Activated T-helper 1 cell treated with anti-CD3 and anti-CD28 coated beads, Interleukin-12 subunit alpha, Interleukin-12 subunit beta, Interleukin-2, Interleukin-4 antibody, amounts not matched to agents 30 ng/mL and 10 ng/mL and 1 ng/mL, durations not matched to agents 14 hours and 24 hours and 36 hours (primary cell): ENCODE measurements at regions not wholly inside any gene's neighbourhood (a gene's known extent, or its start where the extent isn't known, plus 50 kb on each side); places are given as distances from the start of the nearest gene placed in this dataset.

ENCODE experiments used
- DNase-seq: peaks from one replicate; pipeline ENCODE4 v3.0.0; 2021; ENCODE audit warnings: low spot score
- H3K27ac Mint-ChIP-seq: one replicate; pipeline ENCODE4 v1.8.0; 2021; ENCODE audit warnings: mild to moderate bottlenecking, mixed read lengths
- H3K27me3 Mint-ChIP-seq: one replicate; pipeline ENCODE4 v1.8.0; 2022; ENCODE audit warnings: mild to moderate bottlenecking, moderate library complexity, mixed read lengths; ENCODE audit not compliant: insufficient read depth
- H3K36me3 Mint-ChIP-seq: one replicate; pipeline ENCODE4 v1.8.0; 2021; ENCODE audit warnings: low read depth, mixed read lengths
- H3K4me1 Mint-ChIP-seq: one replicate; pipeline ENCODE4 v1.8.0; 2021; ENCODE audit warnings: low read depth, mixed read lengths
- H3K4me3 Mint-ChIP-seq: one replicate; pipeline ENCODE4 v1.8.0; 2021; ENCODE audit warnings: mild to moderate bottlenecking, moderate library complexity, mixed read lengths
- H3K9me3 Mint-ChIP-seq: one replicate; pipeline ENCODE4 v1.8.0; 2021; ENCODE audit warnings: mixed read lengths
- intact Hi-C: fragments of 100-400 bp; cut with micrococcal nuclease; formaldehyde crosslinking; loops from one replicate; pipeline ENCODE4 v1.15.1; 2024

DNA sequence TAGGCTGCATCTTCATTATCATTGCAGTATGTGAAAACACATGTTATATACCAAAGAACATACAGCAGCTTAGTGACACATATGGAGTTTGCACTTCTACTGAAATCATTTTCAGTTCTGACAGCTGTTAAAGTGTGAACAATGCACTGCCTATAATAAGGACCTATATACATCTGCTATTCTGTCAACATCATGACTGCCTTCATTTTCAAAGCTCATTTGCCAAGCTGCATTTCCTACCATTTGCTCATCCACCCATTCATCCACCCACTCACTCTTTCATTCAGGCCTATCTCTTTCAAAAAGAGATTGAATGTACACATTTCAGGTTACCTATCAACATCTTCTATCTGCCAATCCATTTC is 81.7 kb upstream of the STK17B start:
- no peak for DNase-seq
- H3K27me3 Mint-ChIP-seq, result no peaks in the 10 kb centered on the region
- peaks cover 8% of the 10 kb centered on the region for H3K9me3 Mint-ChIP-seq
- intact Hi-C loops, result loop anchor here (1.0 kb wide), 1 partner anchor 11 kb away; no protein-coding TSS in a partner anchor
- H3K4me3 Mint-ChIP-seq, result no peak overlapping the region
- H3K27ac Mint-ChIP-seq, result peak overlapping the region; percentile 88
- H3K4me1 Mint-ChIP-seq, result peaks cover 74% of the 10 kb centered on the region
- H3K36me3 Mint-ChIP-seq, result peaks cover 13% of the 10 kb centered on the region

DNA sequence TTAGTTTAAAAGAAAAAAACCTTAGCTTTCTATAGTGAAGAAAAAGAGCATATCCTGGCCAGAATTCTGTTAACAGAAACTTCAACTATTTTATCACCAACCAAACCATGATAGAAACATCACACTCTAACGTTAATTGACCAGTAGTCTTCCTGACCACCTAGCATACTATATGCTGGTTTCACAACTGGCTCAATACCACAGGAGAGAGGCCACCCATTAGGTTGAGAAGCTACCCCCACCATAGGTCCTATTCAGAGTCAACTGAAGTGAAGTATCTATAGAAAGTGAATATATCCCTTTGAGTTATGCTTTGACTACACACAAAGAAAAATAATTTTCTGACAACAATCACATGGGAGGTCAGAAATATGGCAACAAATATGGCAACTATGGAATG is 85.2 kb upstream of the STK17B start:
- H3K27me3 Mint-ChIP-seq, result no peaks in the 10 kb centered on the region
- intact Hi-C loops, result no loop called here
- H3K36me3 Mint-ChIP-seq, result peaks cover 8% of the 10 kb centered on the region
- H3K27ac Mint-ChIP-seq, result peak overlapping the region; percentile 9
- H3K4me1 Mint-ChIP-seq, result peaks cover 75% of the 10 kb centered on the region
- peak overlapping the region; percentile 17 for H3K4me3 Mint-ChIP-seq
- H3K9me3 Mint-ChIP-seq, result peaks cover 8% of the 10 kb centered on the region
- DNase-seq, result no peak

DNA sequence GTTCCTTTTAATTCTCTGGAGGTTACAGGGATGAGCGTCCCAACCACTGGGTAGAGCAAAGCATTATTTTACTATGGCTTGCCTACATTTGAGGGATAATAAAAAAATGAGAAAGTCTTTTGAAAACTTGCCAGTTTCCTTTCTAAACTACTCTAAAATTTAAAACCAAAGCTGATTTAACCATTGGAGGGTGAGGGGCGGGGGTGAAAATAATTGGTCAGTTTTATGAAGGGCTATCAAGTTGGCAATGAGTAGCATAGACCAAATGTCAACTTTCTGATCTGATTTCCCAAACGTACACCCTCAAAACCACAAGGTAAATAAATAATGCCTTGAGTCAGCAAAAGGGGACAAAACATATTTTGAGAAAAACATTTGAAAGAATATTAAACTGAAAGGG is 85.7 kb upstream of the STK17B start:
- peaks cover 8% of the 10 kb centered on the region for H3K9me3 Mint-ChIP-seq
- peak overlapping the region; percentile 17 for H3K4me3 Mint-ChIP-seq
- DNase-seq, result no peak
- intact Hi-C loops, result no loop called here
- H3K27ac Mint-ChIP-seq, result no peak overlapping the region
- H3K4me1 Mint-ChIP-seq, result peaks cover 72% of the 10 kb centered on the region
- no peaks in the 10 kb centered on the region for H3K27me3 Mint-ChIP-seq
- H3K36me3 Mint-ChIP-seq, result peaks cover 8% of the 10 kb centered on the region

DNA sequence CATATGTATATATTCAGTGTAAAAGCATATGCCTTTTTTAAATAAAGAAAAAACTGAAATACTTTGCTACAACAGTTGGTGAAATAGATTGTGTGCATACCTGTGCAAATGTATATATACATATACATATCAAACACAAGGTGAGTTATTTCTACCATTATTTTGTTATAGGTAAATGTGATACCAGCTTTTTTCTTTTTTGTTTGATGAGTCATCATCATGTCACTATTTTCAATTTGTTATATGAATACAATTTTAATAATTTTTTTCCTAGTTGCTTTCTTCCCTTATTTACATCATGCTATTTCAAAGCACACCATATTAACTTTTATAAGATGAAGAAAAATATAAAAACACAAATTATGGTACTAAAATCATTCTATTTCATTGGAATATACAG is 87.0 kb upstream of the STK17B start:
- intact Hi-C loops, result loop anchor here (1.0 kb wide), 1 partner anchor 9 kb away; no protein-coding TSS in a partner anchor
- H3K27ac Mint-ChIP-seq, result no peak overlapping the region
- H3K4me1 Mint-ChIP-seq, result peaks cover 72% of the 10 kb centered on the region
- H3K36me3 Mint-ChIP-seq, result peaks cover 6% of the 10 kb centered on the region
- no peak for DNase-seq
- no peak overlapping the region for H3K4me3 Mint-ChIP-seq
- peaks cover 8% of the 10 kb centered on the region for H3K9me3 Mint-ChIP-seq
- H3K27me3 Mint-ChIP-seq, result no peaks in the 10 kb centered on the region

DNA sequence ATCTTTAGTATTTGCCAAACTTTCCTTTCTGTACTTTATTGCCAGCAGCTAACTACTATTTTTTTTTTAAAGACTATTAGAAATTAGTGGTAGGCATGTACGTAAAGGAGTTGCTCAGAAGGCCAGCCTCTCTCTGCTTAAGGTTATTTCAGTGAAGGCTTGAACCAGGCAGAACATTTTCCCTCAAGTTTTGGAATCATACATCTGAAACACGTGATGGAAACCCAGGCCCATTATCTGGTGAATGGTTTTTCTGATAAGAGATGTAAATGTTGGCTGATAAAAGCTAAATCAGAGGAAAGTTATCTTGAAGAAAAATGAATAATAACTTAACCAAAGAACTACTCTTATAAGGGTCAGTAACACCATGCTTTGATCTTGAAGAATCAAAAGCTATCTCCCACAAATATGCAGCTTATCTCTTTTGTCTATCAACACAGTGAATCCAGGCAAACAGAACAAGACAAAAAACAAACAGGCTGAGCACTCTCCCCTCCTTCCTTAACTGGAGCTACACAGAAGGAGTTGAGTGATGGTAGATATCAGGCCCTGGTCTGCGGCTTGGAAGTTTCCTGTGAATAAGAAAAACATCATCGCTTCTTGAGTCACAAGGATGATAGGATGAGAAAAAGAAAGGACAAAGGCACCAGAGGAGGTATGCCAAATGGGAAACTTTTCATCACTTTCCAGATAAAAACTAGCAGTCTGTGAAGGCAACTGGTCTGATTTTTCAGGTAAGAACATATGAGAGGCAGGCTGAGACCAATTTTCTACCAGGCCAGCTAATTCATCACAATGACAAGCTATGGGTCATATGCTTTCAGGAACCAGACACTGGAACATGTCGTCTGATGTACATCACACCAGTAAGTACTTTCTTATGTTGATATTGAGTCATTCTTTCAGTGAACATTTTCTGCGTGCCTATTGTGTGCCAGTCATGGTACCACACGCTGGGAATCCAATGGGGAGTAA is 88.4 kb upstream of the STK17B start:
- intact Hi-C loops, result loop anchor here (1.0 to 10.0 kb wide), 13 partner anchors 7 to 1795 kb away; partner anchors contain the start of genes PGAP1, SLC39A10 and STK17B
- peaks cover 10% of the 10 kb centered on the region for H3K36me3 Mint-ChIP-seq
- no peaks in the 10 kb centered on the region for H3K27me3 Mint-ChIP-seq
- H3K4me1 Mint-ChIP-seq, result peaks cover 72% of the 10 kb centered on the region
- DNase-seq, result peak; percentile 35
- H3K4me3 Mint-ChIP-seq, result peak overlapping the region; percentile 85
- H3K9me3 Mint-ChIP-seq, result peaks cover 8% of the 10 kb centered on the region
- peak overlapping the region; percentile 98 for H3K27ac Mint-ChIP-seq

DNA sequence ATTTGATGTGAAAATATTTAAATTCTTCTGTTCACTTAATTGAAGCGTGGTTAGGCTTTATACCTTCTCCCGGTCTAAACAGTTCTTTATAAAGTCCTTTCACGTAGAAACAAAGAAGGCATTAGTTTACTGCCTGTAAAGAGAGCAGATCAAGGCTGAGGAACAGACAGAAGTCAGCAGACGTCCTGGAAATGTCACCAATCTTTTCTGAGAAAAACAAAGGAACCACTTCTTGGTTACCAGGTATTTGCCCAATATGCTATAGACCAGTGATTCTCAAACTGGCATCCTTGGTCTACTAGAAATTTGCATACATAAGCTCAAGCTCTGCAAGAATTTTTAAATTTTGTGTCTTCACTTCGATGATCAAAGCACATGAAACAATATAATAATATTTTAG is 89.2 kb upstream of the STK17B start:
- Mint-ChIP-seq H3K36me3 (peaks cover 10% of the 10 kb centered on the region), H3K9me3 (peaks cover 8% of the 10 kb centered on the region), H3K4me3 (peak overlapping the region; percentile 85), H3K4me1 (peaks cover 75% of the 10 kb centered on the region), H3K27me3 (no peaks in the 10 kb centered on the region), H3K27ac (peak overlapping the region; percentile 98)
- DNase-seq, result peak; percentile 21
- intact Hi-C loops, result loop anchor here (1.0 to 10.0 kb wide), 13 partner anchors 8 to 1796 kb away; partner anchors contain the start of genes PGAP1, SLC39A10 and STK17B

DNA sequence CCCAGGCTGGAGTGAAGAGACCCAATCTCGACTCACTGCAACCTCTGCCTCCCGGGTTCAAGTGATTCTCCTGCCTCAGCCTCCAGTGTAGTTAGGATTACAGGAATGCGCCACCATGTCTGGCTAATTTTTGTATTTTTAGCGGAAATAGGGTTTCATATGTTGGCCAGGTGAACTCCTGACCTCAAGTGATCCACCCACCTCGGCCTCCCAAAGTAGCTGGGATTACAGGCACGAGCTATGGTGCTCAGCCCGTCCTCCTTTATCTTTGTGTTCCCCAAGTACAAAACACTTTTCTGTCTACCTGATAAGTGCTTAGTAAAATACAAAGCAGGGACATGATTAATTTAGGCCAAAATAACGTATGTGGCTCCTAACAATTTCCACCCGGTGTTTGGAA is 91.2 kb upstream of the STK17B start:
- intact Hi-C loops, result loop anchor here (2.0 to 10.0 kb wide), 6 partner anchors 14 to 1798 kb away; partner anchors contain the start of genes PGAP1 and SLC39A10
- H3K27me3 Mint-ChIP-seq, result no peaks in the 10 kb centered on the region
- peaks cover 76% of the 10 kb centered on the region for H3K4me1 Mint-ChIP-seq
- H3K27ac Mint-ChIP-seq, result peak overlapping the region; percentile 88
- DNase-seq, result no peak
- H3K9me3 Mint-ChIP-seq, result peaks cover 3% of the 10 kb centered on the region
- H3K36me3 Mint-ChIP-seq, result peaks cover 5% of the 10 kb centered on the region
- H3K4me3 Mint-ChIP-seq, result peak overlapping the region; percentile 65

DNA sequence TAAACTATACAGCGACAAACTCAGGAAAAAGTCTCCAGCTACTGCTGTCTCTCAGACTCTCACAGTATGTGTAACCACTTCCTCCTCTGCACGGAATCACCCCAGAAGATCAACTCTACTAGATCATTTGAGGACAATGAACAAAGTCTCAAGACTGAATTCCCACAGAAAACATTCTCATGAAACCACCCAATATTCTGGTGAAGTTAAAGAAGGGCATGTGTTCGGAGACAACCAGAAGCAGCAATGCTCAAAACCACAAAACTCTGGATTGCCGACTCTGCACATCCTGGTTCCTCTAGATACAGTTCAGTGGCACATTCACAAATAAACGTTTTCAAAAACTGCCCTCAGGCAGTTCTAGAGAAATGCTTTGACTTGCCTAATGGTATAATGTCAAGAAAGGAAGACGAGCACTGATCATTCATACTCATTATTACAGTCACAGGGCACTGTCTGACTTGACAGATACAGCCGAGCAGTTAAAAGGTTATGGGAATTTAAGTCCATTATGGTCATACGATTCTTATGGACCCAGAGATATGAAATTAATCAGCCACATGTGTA is 91.9 kb upstream of the STK17B start:
- peak overlapping the region; percentile 65 for H3K4me3 Mint-ChIP-seq
- peaks cover 79% of the 10 kb centered on the region for H3K4me1 Mint-ChIP-seq
- H3K36me3 Mint-ChIP-seq, result peaks cover 5% of the 10 kb centered on the region
- intact Hi-C loops, result loop anchor here (2.0 to 10.0 kb wide), 6 partner anchors 14 to 1798 kb away; partner anchors contain the start of genes PGAP1 and SLC39A10
- peak; percentile 57 for DNase-seq
- H3K9me3 Mint-ChIP-seq, result no peaks in the 10 kb centered on the region
- H3K27me3 Mint-ChIP-seq, result no peaks in the 10 kb centered on the region
- peak overlapping the region; percentile 88 for H3K27ac Mint-ChIP-seq

DNA sequence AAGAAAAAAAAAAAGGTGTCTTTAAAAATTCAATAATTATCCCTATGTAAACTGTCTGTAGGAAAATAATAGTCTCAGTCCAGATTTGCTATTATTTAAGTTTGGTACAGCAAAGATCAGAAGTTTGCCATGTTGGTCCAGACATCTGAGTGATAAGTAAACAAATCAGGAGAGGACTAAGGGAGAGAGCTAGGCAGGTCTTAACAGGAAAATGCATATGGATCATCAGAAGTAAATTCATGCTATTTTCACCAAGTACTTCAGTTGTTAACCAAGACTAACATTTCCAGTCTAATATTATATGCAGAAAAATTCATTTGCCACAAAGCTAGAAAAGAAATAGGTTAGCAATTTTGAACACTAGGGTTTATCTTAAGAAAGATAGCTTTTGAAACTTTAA is 95.0 kb upstream of the STK17B start:
- Mint-ChIP-seq H3K36me3 (peaks cover 7% of the 10 kb centered on the region), H3K4me3 (no peak overlapping the region), H3K4me1 (peaks cover 71% of the 10 kb centered on the region), H3K9me3 (no peaks in the 10 kb centered on the region), H3K27ac (no peak overlapping the region), H3K27me3 (no peaks in the 10 kb centered on the region)
- intact Hi-C loops, result loop anchor here (10.0 kb wide), 2 partner anchors 658 to 1802 kb away; partner anchors contain the start of gene PGAP1
- no peak for DNase-seq

DNA sequence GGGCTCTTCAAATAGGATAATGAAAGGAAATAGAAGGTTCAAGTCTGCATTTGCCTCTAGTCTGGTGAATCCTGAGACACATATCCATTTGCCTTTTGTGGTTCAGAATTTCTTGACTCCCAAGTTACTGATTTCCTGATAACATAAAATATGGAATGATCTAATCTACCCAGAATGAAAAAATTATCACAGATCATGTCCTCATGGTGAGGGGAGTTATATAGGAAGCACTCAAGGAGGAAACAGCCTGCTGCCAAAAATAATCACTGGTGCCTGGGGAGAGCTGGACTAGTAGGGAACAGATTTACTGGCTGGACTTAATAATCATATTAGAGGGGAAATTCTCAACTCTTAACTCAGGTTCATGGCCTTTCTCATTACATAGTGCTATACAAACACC is 95.5 kb upstream of the STK17B start:
- intact Hi-C loops, result loop anchor here (10.0 kb wide), 2 partner anchors 658 to 1802 kb away; partner anchors contain the start of gene PGAP1
- no peak overlapping the region for H3K4me3 Mint-ChIP-seq
- H3K4me1 Mint-ChIP-seq, result peaks cover 70% of the 10 kb centered on the region
- DNase-seq, result no peak
- peaks cover 7% of the 10 kb centered on the region for H3K36me3 Mint-ChIP-seq
- H3K9me3 Mint-ChIP-seq, result no peaks in the 10 kb centered on the region
- H3K27me3 Mint-ChIP-seq, result no peaks in the 10 kb centered on the region
- no peak overlapping the region for H3K27ac Mint-ChIP-seq

DNA sequence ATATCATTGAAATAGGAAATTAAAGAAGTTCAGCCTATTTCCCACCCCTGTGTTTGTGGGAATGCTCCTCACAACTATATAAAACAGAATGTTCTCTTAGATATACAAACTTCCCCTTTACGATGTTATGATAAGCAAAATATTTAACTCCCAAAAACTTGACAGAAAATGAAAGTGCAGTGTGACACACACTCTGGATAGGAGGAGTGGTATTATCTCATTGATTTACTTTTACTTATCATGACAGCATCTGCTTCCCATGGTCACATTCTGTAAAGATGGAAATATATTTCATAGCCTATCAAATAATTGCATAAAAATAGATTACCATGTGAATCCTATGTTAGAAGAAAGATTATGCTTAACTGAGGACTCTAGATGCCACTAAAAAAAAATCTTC is 96.6 kb upstream of the STK17B start:
- DNase-seq, result no peak
- H3K9me3 Mint-ChIP-seq, result no peaks in the 10 kb centered on the region
- peaks cover 60% of the 10 kb centered on the region for H3K4me1 Mint-ChIP-seq
- intact Hi-C loops, result loop anchor here (10.0 kb wide), 2 partner anchors 657 to 1803 kb away; partner anchors contain the start of gene PGAP1
- H3K4me3 Mint-ChIP-seq, result peak overlapping the region; percentile 25
- no peaks in the 10 kb centered on the region for H3K27me3 Mint-ChIP-seq
- H3K27ac Mint-ChIP-seq, result peak overlapping the region; percentile 29
- peaks cover 7% of the 10 kb centered on the region for H3K36me3 Mint-ChIP-seq

DNA sequence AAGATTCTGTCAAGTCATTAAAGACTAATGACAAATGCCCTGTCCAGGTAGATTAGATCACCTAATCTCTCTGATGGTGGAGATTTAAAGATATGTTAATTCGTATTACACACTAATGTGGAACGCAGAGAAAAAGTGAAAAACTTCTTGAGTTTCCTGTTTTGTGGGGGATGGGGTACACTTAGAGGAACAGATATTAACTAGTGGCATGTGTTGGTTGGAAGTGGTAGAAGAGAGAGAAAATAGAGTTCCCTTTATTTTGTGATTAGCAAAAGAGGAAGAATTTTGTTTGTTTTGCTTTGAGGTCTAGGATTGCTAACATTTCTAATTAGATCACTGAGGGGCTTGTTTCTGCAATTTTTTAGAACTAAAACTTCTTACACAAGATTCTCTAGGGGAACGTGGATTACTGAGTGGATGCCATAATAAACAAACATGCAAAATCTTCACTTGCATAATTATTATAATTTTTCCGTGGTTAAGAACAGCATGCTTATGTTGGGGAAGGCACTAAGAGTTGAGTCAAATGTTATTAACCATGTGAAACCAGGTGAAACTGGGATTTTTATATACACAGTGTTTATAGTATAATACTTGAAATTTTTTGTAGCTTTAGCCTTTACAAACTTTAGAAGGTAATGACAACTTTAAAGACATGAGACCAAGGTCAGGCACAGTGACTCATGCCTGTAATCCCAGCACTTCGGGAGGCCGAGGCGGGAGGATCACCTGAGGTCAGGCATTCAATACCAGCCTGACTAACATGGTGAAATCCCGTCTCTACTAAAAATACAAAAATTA is 97.4 kb upstream of the STK17B start:
- intact Hi-C loops, result loop anchor here (1.0 to 10.0 kb wide), 7 partner anchors 8 to 1804 kb away; partner anchors contain the start of gene PGAP1
- H3K27ac Mint-ChIP-seq, result peak overlapping the region; percentile 29
- no peak for DNase-seq
- H3K36me3 Mint-ChIP-seq, result peaks cover 5% of the 10 kb centered on the region
- H3K4me3 Mint-ChIP-seq, result peak overlapping the region; percentile 25
- H3K27me3 Mint-ChIP-seq, result no peaks in the 10 kb centered on the region
- peaks cover 57% of the 10 kb centered on the region for H3K4me1 Mint-ChIP-seq
- H3K9me3 Mint-ChIP-seq, result no peaks in the 10 kb centered on the region
